HG02798 (cell line): ENCODE measurements at regions not wholly inside any gene's neighbourhood (a gene's known extent, or its start where the extent isn't known, plus 50 kb on each side); places are given as distances from the start of the nearest gene placed in this dataset.

Experiments used
- ATAC-seq: cut with Tn5 transposase; IDR thresholded peaks from one replicate; pipeline ENCODE4 v1.9.1; 2021; ENCODE audit warnings: mild to moderate bottlenecking; ENCODE audit not compliant: unreplicated experiment, poor library complexity

DNA sequence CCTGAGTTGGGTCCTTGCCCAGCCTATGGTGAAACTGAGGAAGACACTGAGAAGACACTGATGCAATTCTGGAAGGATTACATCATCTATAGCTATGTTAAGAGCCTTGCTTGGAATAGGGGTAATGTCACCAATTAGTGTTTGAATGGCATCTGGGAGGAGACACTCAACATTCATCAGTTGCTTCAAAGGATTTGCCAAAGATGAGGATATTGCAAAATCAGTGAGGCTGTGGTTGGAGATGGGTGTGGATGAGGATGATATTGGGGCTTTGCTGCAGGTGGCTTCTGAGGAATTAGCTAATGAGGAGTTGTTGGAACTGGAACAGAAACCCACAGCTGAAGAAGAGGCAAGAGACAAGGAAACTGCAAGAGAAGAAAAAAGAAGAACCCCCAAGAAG lies 146.7 kb upstream of the SP4 start:
- no peak for ATAC-seq

DNA sequence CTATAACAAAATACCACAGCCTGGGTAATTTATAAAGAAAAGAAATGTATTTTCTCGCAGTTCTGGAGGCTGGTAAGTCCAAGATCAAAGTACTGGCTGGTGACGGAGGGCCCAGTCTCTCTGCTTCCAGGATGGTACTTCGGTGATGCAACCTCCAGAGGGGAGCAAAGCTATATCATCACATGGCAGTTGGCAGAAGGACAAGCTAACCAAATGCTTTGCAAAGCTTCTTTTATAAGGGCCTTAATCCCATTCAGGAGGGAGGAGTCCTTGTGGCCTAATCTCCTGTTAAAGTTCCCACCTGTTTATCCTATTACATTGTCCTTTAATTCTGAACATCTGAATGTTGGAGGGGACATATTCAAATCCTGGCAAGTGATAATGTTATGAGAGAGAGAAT lies 134.1 kb upstream of the SP4 start:
- no peak for ATAC-seq

DNA sequence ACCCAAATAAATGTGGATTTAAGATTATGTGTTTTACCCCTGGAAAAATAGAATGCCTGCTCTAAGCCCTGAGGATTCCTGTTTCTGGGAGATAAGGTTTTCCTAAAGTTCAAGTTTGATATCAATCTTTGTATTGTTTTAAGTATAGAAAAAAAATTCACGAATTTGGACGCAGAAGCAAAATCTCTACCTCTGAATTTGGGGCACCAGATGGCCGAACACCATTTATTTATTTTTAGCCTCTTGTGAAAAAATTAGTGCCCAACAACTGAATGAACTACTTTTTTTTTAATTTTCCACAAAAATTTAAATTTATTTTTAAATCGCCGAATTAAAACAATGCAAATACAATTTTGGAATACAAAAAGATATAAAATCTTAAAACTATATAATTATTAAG lies 128.1 kb upstream of the SP4 start:
- no peak for ATAC-seq

DNA sequence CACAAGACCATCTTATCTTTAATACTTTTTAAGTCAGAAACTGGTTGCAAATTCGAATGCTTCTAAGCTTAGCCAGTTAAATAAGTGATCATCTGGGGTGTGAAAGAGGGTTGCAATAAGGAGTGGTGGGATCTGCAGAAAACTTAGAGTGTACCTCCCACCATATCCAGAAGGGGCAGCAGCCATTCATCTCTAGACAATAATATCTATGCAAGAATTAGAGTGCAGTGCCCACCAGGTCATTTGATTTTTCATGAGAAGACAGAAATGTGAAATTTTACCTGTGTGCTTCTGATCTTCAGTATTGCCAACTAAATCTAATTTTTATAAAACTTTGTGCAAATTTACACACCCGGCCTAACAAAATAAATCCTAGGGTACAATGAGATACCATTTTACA lies 127.2 kb upstream of the SP4 start:
- no peak for ATAC-seq

DNA sequence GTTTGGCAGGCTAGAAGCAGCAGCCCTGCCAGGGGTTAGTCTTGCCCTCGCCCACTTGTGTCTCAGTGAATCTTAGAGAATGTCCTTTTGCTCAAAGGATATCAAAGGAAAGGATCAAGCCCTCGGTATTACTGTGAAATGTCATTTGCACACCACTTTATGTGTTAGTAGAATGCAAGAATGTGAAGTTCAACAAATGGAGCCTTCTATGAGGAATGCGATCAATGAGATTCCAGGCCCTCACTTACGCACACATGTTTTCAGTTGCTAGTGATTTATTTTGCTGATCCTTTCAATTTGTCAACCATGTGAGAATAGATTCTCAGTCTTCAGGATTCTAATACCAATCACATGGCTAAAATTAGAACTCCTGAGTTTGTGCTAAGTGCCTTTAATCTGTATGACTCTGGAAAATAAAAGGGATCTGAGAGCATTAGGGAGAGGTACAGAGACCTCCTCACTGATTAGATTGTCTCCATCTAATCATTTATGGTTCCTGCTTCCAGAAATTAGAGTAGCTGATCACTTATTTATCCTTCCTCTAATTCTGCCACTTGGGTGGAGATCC lies 123.0 kb upstream of the SP4 start:
- no peak for ATAC-seq

DNA sequence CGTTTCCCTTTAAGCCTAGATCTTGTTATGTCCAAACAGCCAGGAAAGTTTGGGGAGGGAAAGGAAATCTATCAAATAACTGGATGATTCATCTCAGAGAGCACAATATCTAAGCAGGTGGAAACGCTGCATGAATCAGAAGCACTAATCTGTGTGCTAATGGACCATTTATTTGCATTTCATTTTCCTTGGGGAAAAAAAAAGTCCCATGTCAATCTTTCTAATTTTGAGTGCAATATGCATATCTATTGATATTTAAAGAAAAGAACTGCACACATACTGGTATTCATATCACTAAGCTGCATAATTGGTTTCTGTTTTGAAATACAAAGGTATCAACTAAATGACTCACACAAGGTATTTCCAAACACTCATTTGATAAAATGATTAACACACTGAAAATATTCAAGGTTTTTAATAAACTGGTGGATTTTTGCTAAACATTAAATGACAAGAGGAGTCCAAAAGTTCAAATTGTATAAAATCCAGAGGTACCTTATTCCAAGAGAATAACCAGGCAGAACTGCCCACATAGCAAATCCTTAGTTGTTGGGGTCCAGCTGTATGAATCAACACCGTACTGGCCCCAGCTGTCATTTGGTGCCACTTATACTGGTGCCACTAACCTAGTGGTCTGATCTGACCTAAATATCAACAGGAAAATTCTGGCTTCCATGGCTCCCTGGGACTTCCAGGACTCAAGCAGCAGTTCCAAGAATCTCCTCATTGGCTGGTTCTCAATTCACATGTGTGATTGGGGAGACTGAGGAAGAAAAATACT lies 122.2 kb upstream of the SP4 start:
- ATAC-seq, result no peak

DNA sequence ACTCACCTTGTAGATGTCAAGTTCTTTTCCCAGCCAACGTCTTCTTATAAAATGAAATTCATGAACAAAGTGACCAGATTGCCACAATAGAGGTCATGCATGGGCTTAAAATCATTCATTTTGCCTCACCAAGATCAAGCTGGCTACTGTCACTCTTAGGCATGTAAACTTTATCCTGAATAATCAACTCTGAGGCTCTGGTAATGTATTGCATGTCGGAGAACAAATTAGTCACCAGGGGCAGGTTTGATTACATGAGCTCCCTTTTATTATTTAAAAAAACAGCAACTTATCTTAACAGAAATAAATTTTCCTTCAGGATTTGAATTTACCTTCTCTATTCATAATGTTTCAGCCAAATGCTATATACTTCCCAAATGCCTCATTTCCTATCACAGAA lies 112.9 kb upstream of the SP4 start:
- no peak for ATAC-seq

DNA sequence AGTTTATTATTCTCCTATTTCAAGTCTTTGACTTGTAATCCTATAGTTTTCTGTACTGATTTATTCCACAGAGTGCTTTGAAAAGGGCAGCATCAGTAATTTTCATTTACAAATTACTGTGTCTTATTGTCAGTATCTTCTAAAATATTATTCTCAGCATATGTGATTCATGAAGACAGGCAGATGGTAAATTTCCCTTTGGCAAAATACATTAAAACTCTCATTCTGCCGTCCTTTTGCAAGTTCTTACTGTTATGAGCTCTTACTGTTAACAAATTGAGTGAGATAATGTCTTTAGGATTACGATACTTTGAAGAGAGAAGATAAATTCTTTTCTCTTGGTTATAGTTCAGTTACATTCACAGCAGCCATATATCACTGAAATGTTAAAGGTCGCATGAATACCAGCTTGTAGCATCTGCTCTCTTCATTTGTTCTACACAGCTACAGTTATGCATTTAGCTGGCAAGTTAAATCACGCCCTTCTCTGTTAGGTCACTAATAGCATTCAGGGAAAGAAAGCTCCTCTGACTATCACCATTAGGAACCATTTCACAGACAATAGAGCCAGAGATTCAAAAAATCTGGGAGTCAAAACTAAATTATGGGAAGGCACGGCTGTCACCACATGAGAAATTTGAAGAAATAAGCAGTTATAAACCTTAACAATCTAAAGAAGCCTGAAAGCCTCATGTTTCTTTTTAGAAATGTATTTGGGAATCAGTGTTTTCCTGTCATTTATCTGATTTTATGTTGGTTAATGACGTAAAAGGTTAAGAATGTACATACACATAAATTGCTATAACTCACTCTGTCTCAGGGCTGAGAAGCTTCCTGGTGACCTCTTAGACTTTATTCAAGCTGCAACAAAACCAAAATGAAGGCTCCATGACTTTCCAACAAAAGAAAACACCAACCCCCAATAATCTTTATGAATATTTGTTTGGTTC lies 109.6 kb upstream of the SP4 start:
- ATAC-seq, result no peak

DNA sequence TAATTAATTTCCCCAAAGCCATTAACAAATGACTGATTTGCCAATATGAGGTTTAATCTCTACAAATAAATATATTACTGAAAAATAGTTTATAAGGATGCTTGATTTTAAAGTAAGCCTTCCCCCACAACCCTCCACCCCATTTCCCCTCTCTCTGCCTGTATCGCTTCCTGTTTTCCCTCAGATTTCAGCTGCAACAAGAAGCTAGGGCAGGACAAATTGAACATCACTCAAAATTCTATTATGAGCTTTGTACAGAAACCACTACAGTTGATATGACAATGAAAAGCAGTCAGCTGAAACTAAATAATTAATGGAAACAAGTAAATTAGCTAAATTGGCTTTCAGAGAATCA lies 109.0 kb upstream of the SP4 start:
- ATAC-seq, result no peak

DNA sequence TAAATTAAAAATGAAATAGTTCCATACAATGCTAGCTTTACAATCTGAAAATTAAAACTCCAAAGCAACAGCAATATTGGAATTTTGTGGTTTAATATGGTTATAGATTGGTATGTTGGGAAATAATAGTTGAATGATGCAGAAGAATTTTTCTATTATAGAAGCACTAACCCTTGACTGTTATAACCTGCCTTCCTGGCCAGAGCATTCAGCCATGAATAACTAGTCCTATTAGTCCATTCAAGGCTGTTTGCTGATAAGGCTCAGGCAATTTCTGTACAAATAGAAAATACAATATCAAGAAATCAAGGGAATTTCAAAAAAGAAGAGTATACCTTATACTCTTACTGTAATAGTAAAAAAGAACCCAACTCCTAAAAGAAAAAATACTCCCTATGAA lies 101.6 kb upstream of the SP4 start:
- ATAC-seq, result no peak

DNA sequence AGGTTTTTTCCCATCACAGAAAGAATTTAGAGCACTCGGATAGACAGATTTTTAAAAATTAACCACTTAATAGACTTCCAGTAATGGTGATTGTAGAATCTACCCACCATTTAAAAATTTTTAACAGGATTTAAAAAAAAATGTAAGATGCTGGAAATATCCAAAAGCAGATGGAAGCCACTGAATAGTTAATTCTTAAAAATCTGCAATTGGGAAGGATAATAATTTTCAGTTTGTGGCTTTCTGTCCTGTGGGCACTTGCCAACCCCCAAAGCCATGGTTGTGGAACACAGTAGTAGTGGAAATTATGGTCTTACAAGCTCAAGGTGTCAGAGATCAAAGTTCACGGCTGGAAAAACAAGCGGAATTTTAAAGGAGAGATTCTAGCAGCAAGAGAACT lies 101.0 kb upstream of the SP4 start:
- no peak for ATAC-seq

DNA sequence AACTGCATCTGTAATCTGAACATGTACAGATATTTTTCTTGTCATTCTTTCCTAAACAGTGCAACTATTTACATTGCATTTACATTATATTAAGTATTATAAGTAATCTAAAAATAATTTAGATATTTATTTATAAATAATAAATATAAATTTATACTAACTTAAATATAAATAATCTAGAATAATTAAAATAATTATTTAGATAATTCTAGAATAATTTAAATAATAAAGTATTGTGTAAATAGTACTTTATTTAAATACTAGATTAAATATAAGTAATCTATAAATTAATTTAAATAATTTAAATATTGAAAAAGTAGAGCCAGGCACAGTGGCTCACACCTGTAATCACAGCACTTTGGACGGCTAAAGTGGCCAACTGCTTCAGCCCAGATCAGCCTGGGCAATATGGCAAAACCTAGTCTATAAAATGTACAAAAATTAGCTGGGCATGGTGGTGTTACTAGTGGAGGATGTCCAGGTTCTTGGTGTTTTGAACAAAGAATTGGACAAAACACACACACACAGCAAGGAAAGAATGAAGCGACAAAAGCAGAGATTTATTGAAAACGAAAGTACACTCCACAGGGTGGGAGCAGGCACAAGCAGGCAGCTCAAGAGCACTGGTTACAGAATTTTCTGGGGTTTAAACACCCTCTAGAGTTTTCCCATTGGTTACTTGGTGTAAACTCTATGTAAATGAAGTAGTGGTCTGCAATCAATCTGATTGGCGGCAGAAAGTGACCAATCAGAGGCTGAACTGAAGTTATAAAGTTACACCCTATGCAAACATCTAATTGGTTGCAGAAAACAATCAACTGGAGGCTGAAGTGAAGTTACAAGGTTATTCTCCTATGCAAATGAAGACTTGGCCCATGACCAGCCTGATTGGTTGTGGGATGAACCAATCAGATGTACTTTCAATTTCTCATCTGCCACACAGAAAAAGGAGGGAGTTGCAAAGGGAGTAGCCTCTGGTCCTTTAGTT lies 100.2 kb upstream of the SP4 start:
- ATAC-seq, result no peak

DNA sequence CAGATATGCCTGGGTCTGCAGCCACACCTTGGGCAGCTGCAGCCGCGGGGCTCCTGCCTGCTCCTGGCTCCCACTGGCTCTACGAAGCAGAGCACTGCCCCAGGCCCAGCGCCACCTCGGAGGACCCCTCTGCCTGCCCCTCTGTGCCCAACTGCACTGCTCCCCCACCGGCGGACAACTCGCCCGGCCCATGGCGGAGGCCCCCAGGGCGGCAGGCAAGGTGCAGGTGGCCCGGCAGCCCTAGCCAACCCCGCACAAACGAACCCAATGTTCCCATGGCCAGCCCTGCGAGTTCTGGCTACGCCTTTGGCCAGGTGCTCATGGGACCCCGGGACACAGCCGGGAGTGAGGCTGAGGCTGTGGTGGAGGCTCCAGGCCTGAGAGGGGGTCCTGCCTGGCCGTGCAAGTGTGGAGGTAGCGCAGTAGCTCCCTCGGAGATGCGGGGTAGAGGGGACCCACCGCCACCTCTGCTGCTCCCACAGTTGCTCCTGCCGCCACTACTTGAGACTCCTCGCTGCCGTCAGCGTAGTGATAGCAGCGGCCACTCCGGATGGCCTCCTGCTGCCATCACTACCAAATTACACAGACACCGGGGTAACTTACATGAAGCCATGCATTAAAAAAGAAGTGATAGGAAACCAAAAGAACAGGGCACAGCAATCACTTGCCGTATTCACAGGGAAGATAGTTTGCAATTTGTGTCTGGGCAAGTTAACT lies 97.3 kb upstream of the SP4 start:
- no peak for ATAC-seq

DNA sequence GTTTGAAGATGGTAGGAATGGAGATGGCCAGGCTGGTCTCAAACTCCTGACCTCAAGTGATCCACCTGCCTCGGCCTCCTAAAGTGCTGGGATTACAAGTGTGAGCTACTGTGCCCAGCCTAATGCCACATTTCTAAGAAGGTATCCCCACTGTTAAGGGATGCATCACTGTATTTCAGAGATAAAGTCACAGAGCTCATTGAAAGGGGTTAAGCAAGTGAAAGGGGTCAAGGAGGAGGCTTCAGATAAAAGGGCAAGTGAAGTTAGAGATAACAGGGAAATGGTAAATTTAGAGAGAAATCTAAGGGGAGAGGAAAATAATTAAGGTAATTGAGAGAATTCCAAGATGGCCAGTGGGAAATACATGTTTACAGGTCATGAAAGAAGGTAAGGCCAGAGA lies 93.0 kb upstream of the SP4 start:
- no peak for ATAC-seq

DNA sequence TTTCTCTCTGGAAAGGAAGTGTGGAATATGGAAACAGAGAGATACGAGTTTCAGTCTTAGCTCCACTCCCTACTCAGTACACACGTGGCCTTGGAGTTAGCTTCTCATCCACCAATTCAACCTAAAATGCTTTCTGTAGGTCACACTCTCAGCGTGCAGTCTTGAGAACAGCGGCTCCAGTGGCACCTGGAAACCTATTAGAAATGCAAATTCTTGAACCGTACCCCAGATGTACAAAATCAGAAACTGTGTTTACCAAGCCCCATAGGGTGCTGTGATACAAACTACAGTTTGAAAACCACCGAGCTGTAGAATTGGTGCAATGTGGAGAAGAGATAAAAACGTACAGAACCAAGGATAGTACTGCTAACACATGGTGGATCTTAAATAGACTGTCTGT lies 91.1 kb upstream of the SP4 start:
- peak; percentile 73 for ATAC-seq

DNA sequence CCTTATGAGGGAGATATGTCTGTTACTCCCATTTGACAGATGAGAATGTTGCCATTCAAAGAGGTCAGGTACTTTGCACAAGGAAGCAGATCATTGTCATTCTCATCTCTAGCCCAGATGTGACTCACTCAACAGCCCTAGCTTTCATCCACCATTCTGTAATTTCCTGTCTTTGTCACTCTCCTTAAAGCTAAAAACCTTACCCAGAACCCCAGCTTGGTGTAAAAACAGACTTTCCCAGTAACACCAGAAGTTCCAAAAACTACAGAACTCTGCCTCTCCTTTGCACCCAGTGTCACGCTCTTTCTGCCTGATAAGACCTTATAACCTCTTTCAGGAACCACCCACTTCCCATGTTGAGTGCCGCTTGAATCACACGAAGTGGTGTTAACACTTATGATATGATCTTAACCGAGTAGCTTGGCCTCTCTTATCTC lies 89.1 kb upstream of the SP4 start:
- no peak for ATAC-seq

DNA sequence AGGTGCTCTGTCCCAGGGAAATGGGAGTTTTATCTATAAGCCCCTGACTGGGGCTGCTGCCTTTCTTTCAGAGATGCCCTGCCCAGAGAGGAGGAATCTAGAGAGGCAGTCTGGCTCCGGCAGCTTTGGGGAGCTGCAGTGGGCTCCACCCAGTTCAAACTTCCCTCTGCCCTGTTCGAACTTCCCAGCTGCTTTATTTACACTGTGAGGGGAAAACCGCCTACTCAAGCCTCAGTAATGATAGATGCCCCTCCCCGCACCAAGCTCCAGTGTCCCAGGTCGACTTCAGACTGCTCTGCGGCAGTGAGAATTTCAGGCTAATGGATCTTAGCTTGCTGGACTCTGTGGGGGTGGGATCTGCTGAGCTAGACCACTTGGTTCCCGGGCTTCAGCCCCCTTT lies 83.0 kb upstream of the SP4 start:
- ATAC-seq, result peak; percentile 6

DNA sequence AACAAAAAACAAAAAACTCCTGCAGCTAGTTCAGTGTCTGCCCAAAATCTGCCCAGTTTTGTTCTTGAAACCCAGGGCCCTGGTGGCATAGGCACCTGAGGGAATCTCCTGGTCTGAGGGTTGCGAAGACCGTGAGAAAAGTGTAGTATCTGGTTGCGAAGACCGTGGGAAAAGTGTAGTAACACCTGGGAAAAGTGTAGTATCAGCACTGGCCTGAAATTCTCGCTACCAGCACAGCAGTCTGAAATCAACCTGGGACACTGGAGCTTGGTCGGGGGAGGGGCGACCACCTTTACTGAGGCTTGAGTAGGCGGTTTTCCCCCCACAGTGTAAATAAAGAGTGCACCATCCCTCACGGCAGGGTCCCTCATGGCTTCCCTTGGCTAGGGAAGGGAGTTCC lies 82.5 kb upstream of the SP4 start:
- peak; percentile 76 for ATAC-seq

DNA sequence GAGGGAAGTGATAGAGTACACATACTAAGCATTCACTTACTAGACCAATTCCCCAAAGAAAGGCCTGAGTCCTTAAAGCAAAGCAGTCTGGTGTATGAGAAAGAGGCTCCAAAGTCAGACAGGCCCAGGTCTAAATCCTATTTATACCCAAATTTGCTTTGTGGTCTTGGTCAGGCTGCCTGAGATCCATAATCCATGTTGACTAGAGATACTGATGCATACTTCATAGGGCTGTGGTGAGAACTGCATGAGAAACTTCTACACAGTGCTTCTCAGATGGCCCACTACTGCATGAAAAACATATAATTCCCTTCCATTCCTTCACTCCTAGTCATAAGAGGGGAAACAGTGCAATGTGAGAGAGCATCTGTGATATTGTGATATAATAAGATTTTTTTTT lies 81.6 kb upstream of the SP4 start:
- no peak for ATAC-seq
